ENCODE measurements at regions not wholly inside any gene's neighbourhood (a gene's known extent, or its start where the extent isn't known, plus 50 kb on each side); places are given as distances from the start of the nearest gene placed in this dataset.

GRCh38 chr1:79215311-79215710 lies 208.8 kb upstream of the ADGRL4 start:
- Histone ChIP-seq H2AFZ (ENCODE audit: low read depth, low read length, severe bottlenecking) (no peak overlapping the region), H3K9me2 (replicated peaks; ENCODE audit: insufficient read depth, low read length) (no peaks in the 10 kb centered on the region), H3K36me3 (ENCODE audit: low read length) (no peaks in the 10 kb centered on the region), H4K20me1 (ENCODE audit: low read depth, low read length) (no peaks in the 10 kb centered on the region), H3K27ac (ENCODE audit: low read depth, low read length) (no peak overlapping the region), H3K79me2 (ENCODE audit: insufficient read depth, low read length) (no peaks in the 10 kb centered on the region), H3K9me3 (ENCODE audit: insufficient read depth, low read length) (peaks cover under 1% of the 10 kb centered on the region; the same call in 1 of the 2 replicates), H3K4me3 (ENCODE audit: insufficient read depth, low read length, poor library complexity, severe bottlenecking) (no peak overlapping the region), H3K9ac (ENCODE audit: low read length) (no peak overlapping the region), H3F3A (ENCODE audit: insufficient read depth) (no peaks in the 10 kb centered on the region), H3K27me3 (ENCODE audit: low read length) (no peaks in the 10 kb centered on the region), H3K4me2 (ENCODE audit: low read depth, low read length, poor library complexity, severe bottlenecking) (no peak overlapping the region)
- TF ChIP-seq CTCF (IDR thresholded peaks at IDR 0.05; ENCODE audit: insufficient read depth, low read length, poor library complexity, severe bottlenecking) (no peak), EZH2phosphoT487 (conservative IDR thresholded peaks at IDR 0.05; ENCODE audit: low read length) (no peak)

DNA sequence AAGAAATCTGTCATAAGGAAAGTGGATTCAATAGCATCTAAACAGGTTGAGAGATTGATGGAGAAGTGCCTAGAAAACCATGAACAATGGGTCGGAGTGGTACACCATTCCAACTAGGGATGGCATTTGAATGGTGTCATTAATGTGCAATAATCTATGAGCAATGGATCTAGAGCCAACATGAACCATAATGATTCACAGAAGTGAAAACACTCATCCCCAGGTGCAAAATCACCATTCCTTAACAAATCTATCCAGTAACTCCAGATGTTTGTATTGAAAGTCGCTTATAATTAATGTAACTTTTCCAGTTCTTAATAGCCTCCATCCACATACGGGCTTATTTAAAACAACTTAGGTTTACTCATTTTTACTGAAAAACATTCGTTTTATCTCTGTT lies 201.3 kb upstream of the ADGRL4 start:
- Histone ChIP-seq H3K4me3 (ENCODE audit: insufficient read depth, low read length, poor library complexity, severe bottlenecking) (no peak overlapping the region), H3K9me3 (ENCODE audit: insufficient read depth, low read length) (no peaks in the 10 kb centered on the region), H3K27ac (ENCODE audit: low read depth, low read length) (no peak overlapping the region), H3K36me3 (ENCODE audit: low read length) (no peaks in the 10 kb centered on the region), H2AFZ (ENCODE audit: low read depth, low read length, severe bottlenecking) (no peak overlapping the region), H3K4me2 (ENCODE audit: low read depth, low read length, poor library complexity, severe bottlenecking) (no peak overlapping the region), H3K79me2 (ENCODE audit: insufficient read depth, low read length) (no peaks in the 10 kb centered on the region), H3K27me3 (ENCODE audit: low read length) (no peaks in the 10 kb centered on the region), H3K9me2 (replicated peaks; ENCODE audit: insufficient read depth, low read length) (no peaks in the 10 kb centered on the region), H3F3A (ENCODE audit: insufficient read depth) (no peaks in the 10 kb centered on the region), H3K9ac (ENCODE audit: low read length) (no peak overlapping the region), H4K20me1 (ENCODE audit: low read depth, low read length) (no peaks in the 10 kb centered on the region)
- TF ChIP-seq CTCF (IDR thresholded peaks at IDR 0.05; ENCODE audit: insufficient read depth, low read length, poor library complexity, severe bottlenecking) (no peak), EZH2phosphoT487 (conservative IDR thresholded peaks at IDR 0.05; ENCODE audit: low read length) (no peak)

DNA sequence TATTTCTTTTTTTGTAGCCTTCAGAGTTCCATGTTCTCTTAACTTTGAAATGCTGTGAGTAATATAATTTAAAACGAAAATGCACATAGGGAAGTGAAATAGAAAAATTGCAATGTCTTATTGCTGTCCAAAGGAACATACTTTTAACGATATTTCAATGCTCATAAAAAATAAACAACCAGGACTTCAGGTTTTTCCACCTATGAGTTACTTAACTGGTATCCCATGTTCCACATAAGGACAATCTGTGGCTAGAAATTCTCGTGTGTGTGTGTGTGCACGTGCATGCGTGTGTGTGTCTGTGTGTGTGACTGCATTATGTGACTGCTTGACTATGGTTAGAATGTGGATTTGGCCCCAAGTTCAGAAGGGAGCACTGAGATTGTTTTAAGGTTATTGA lies 200.8 kb upstream of the ADGRL4 start:
- Histone ChIP-seq H3K27me3 (ENCODE audit: low read length) (no peaks in the 10 kb centered on the region), H2AFZ (ENCODE audit: low read depth, low read length, severe bottlenecking) (no peak overlapping the region)

More for the DNA sequence above, 200.8 kb upstream of the ADGRL4 start:
- Histone ChIP-seq H3K4me2 (ENCODE audit: low read depth, low read length, poor library complexity, severe bottlenecking) (no peak overlapping the region), H3K79me2 (ENCODE audit: insufficient read depth, low read length) (no peaks in the 10 kb centered on the region), H3K27ac (ENCODE audit: low read depth, low read length) (no peak overlapping the region), H4K20me1 (ENCODE audit: low read depth, low read length) (no peaks in the 10 kb centered on the region), H3K9me3 (ENCODE audit: insufficient read depth, low read length) (no peaks in the 10 kb centered on the region), H3F3A (ENCODE audit: insufficient read depth) (no peaks in the 10 kb centered on the region), H3K36me3 (ENCODE audit: low read length) (no peaks in the 10 kb centered on the region), H3K9ac (ENCODE audit: low read length) (no peak overlapping the region), H3K4me3 (ENCODE audit: insufficient read depth, low read length, poor library complexity, severe bottlenecking) (no peak overlapping the region), H3K9me2 (replicated peaks; ENCODE audit: insufficient read depth, low read length) (no peaks in the 10 kb centered on the region)
- TF ChIP-seq EZH2phosphoT487 (conservative IDR thresholded peaks at IDR 0.05; ENCODE audit: low read length): no peak
- TF ChIP-seq CTCF (IDR thresholded peaks at IDR 0.05; ENCODE audit: insufficient read depth, low read length, poor library complexity, severe bottlenecking): no peak

Measured in SU-DHL-6 (cell line).